ENCODE measurements at regions not wholly inside any gene's neighbourhood (a gene's known extent, or its start where the extent isn't known, plus 50 kb on each side); places are given as distances from the start of the nearest gene placed in this dataset.

DNA sequence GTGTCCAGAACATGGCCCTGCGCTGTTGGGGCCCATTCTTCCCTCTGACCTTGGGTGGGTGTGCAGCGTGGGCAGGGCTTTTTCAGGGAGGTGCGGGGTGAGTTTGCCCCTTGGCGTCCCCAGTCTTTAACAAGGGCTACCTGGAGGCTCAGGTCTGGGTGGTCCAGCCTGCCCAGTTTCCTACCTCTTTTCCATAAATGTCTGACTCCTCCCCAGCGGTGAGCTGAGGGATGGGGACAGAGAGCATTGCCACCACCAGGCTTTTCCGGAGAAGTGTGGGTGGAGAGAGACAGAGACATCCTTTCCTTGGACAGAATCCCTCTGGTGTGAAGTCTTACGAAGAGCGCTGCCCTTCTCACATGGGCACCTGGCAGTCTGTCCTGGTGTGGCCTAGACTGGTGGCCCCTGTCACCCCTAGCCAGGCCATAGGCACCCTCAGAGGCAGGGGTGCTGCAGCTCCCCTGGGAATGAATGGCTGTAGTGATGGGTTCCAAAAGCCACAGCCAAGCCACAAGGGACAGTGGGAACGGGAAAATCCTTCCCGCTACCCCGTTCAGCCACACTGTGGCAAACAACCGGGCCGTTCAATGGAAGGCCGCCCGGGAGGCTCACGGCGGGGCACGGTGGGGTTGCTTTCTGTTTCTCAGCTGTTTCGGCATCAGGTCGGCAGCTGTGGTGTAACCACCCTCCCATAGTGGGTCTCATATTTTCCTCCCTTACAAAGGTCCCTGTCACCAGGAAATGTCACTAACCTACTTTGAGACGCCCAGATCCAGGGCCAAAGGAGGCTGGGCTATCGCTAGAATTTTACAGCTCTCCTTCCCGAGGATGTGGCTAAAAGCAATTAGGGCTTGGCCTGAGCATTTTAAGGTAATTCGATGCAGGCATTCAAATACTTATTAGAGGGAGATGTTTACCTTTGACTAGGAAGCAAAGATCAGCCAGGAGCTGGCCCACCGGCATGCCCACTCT lies 61.9 kb upstream of the GSE1 start:
- DNase-seq: no peak

GRCh38 chr16:85552980-85553435 lies 60.1 kb upstream of the GSE1 start:
- DNase-seq: no peak

DNA sequence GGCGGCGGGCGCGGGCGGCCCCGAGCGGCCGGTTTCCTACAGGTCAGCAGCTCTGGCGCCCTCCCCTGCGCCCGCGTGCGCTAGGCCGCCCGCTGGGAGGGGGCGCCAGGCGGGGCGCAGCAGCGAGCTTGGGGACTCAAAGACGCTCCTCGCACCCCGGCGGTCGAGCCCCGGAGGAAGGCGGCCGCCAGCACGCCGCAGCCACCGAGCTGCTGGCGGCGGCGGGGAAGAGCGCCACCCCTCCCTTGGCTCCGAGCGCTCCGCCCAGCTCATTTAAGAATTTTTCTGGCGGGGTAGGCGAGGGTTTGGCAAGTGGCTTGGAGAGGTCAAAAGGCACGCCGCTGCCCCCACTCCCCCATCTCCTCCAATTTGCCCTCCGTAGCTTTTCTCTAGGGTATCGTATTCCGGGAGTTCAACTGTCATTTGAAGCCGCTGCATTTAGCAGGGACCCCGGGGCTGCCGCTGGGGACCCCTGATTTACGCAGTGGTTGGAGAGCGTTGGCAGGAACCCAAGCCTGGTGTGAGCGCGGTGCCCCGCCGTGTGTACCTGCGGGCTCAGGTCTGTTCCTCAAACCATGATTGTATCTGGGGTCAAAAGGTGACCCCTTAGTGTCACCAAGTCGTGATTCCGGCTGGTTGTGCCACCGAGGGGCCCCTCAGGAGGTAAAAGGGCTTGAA lies 59.5 kb upstream of the GSE1 start:
- no peak for DNase-seq

- DNase-seq: no peak
These were observed 58.8 kb upstream of the GSE1 start for GRCh38 chr16:85554114-85554888.

DNA sequence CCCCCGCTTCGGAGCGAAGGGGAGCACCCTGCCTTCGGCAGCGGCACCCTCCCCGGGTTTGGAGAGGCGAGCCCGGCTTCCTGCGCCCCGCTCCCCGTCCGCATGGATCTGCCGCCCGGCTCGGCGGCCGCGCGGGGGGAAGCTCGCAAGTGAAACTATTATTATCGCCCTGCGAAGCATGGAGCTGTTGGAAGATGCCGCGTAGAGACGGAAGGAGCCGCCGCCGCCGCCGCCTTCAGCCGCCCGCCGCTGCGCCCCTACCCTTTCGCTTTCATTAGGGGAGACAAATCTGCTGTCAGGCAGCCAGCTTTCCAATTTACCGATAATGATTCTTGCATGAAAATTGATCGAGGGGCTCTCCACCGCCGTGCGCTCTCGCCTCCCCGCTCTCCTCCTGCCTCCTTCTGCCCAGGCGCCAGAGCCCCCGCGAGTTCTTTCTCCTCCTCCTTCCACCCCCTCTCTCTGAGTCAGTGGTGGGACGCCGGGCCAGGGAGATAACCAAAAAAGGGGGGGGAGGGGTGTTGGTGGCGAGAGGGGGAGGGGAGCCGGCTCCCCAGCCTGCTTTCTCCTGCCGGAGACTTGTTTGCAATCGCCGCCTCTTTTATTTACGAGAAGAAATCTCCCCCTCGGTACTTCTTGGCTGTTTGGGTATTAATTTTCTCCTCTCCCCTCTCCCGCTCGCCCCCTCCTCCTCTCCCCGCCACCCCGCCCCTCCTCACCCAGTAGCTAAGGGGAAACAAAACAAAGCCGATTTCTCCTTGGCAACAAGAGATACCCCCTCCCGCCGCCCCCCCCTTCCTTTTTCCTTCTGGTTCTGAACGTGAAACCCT lies 58.0 kb upstream of the GSE1 start:
- no peak for DNase-seq

DNA sequence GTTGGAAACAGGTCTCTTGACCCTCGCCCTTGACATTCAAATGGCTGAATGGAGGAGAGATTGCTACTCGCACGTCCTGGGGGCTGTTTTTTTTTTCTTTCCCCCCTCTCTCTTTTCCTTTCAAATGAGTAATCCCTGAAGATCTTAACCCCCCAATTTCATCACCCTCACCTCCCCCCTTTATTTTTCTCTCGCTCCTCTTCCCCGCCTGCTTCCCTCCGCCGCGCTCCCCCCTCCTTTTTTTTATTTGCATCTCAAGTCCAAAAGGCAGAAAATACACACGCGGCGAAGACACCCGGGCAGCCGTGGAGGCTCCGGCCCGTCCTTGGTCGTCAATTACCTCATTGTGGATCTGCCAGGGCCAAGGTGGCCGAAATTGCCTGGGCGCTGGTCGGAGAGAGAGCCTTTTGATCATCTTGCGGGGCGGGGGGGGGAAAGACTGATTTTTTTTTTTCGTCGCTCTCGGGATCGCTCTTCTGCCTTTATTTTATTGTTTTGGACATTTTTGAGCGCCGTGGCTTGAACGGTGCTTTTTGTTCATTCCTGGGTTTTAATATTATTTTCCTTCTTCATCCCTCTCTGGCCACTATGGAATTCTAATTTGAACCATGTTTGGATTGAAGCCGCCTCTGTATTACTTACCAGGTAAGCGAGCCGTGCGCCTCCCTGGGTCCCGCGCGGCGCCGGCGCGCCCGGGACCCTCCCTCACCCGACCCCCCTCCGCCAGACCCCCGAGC lies 57.2 kb upstream of the GSE1 start:
- no peak for DNase-seq

DNA sequence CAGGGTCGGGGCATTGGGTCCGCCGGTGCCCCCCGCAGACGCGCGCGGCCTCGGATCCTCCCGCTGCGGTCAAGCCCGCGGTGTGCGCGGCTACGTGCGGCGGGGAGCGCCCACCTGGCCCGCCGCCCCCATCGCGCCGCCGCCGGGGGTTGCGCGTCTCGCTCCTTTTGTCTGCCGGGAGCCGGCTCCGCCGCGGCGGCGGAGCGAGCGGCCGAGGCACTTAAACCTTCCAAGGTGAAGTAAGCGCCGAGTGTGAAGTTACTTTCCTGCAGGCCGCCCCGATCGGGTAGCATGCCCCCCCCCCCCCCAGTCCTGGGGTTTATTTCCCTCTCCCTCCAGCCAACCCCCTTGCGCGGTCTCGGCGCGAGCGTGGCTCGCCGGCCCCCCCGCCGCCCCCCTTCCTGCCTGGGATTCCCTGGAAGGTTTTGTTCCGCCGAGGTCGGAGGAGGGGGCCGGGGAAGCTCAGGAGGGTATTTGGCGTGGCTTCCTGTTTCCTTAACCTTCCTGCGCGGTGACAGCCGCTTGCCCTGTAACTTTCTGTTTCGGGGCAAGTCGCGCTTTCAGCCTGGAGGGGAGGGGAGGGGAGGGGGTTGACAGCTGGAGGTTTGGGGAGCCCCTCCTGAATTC lies 56.6 kb upstream of the GSE1 start:
- no peak for DNase-seq

DNA sequence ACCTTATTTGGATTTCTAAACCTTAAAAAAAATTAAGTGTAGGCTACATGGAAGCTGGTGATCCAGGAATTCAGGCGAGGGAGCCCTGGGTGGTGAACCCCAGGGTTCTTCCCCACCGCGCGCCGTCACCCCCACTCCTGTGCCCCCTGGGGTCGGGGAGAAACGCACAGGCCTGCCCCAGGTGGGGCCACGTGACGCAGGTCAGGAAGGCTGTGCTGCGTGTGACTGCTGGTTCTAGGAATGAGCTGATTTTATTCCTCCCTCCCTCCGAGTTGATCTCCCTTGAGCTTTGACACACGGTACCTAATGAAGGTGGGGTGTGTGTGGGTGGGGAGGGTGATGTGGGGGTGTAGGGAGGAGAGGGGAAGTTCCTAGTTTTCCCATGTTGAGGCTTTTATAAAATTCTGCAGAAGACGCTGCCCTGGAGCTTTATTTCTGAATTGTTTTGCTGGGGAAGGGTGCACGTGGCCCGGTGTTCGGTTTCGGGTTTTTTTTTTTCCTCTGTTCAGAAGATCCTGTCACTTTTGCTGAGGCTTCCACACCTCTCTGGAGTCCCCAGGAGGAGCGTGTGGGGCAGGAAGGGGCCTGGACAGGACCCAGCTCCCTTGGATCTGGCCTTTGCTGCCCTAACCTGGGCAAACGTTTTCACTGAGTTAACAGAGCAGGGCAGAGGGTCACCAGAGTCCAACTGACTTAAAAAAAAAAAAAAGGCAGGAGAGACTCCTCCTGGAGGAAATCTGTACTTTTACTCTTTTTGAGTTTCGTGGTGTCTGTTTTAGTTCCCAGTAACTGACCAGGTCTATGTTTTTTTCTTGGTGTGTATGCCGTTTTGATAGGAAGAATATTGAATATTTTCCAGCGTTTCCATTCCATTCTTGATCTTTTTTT lies 55.8 kb upstream of the GSE1 start:
- DNase-seq: no peak

GRCh38 chr16:85557971-85558657 lies 55.0 kb upstream of the GSE1 start:
- DNase-seq: no peak

DNA sequence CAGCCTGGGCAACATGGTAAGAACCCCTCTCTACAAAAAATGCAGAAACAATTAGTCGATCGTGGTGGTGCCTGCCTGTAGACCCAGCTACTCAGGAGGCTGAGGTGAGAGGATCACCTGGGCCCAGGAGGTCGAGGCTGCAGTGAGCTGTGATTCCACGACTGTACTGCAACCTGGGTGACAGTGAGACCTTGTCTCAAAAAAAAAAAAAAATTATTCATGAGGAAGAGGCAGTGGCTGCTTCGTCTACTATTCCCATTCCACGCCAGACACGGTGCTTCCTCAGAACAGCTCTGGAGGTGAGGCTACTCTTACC lies 52.2 kb upstream of the GSE1 start:
- no peak for DNase-seq

- no peak for DNase-seq
These were observed 51.7 kb upstream of the GSE1 start for GRCh38 chr16:85561248-85562092.

- DNase-seq: no peak
These were observed 50.9 kb upstream of the GSE1 start for GRCh38 chr16:85562093-85562786.

- DNase-seq: no peak
These were observed 50.1 kb upstream of the GSE1 start for GRCh38 chr16:85563034-85563433.
